SK-N-SH (cell line): ENCODE measurements at regions not wholly inside any gene's neighbourhood (a gene's known extent, or its start where the extent isn't known, plus 50 kb on each side); places are given as distances from the start of the nearest gene placed in this dataset.

Source experiments
- CTCF ChIA-PET: fragments of 300-600, 350-600 bp; formaldehyde crosslinking; extraction: SDS; loops from one replicate; lab custom pipeline; 2021; lab: Yijun Ruan, JAX
- POLR2A ChIA-PET: fragments of 350-600 bp; sonication (Branson Sonifier 250); formaldehyde crosslinking; extraction: SDS; loops from one replicate; lab custom pipeline; 2020; ENCODE audit warnings: antibody characterized with exemption, inconsistent platforms; lab: Yijun Ruan, JAX
- DNase-seq: peaks from one replicate; pipeline ENCODE4 v3.0.0; 2012
- H2AFZ ChIP-seq: fragments of 200-600 bp; sonication (generic); 2 replicates; pipeline ENCODE4 v1.8.1; 2016; ENCODE audit warnings: antibody characterized with exemption, mild to moderate bottlenecking, low read depth
- H3F3A ChIP-seq: fragments of 200-600 bp; sonication (generic); replicated peaks from 2 replicates; pipeline ENCODE3; 2016; ENCODE audit warnings: antibody characterized with exemption, mild to moderate bottlenecking; ENCODE audit not compliant: insufficient read depth
- H3K27ac ChIP-seq, 2 experiments: fragments of 200-500 bp in 1 of 2; fragments of 200-600 bp in 1 of 2; sonication (Bioruptor generic) in 1 of 2; sonication (generic), shearing (Covaris generic) in 1 of 2; 2 replicates each; pipeline versions ENCODE4 v1.5.1 to v1.6.1; 2014 to 2016; ENCODE audit warnings: low read depth in 2 of 2, inconsistent platforms in 1 of 2, low read length in 1 of 2, mild to moderate bottlenecking in 1 of 2, mixed read lengths in 1 of 2
- H3K27me3 ChIP-seq: fragments of 200-600 bp; sonication (generic), shearing (Covaris generic); 2 replicates; pipeline ENCODE4 v1.6.1; 2016; ENCODE audit warnings: mixed run types; ENCODE audit not compliant: insufficient read depth
- H3K36me3 ChIP-seq, 2 experiments: fragments of 200-500 bp in 1 of 2; fragments of 200-600 bp in 1 of 2; sonication (Bioruptor generic) in 1 of 2; sonication (generic) in 1 of 2; replicated peaks in 1 of 2; 2 replicates each; pipeline versions ENCODE3 to v1.5.1; 2014 to 2016; ENCODE audit warnings: low read length in 1 of 2, mild to moderate bottlenecking in 1 of 2; ENCODE audit not compliant: insufficient read depth in 2 of 2, control insufficient read depth in 1 of 2
- H3K4me1 ChIP-seq, 2 experiments: fragments of 200-500 bp in 1 of 2; fragments of 200-600 bp in 1 of 2; sonication (Bioruptor generic) in 1 of 2; sonication (generic), shearing (Covaris generic) in 1 of 2; 2 replicates each; pipeline versions ENCODE4 v1.5.1 to v1.6.1; 2014 to 2016; ENCODE audit warnings: low read depth in 1 of 2, low read length in 1 of 2, mixed run types in 1 of 2; ENCODE audit not compliant: insufficient read depth in 2 of 2, control insufficient read depth in 1 of 2
- H3K4me2 ChIP-seq: fragments of 200-600 bp; sonication (generic), shearing (Covaris generic); 2 replicates; pipeline ENCODE4 v1.6.1; 2017; ENCODE audit warnings: mixed run types
- H3K4me3 ChIP-seq, 2 experiments: fragments of 200-500 bp in 1 of 2; fragments of 200-600 bp in 1 of 2; sonication (Bioruptor generic) in 1 of 2; sonication (generic), shearing (Covaris generic) in 1 of 2; 2 replicates each; pipeline versions ENCODE4 v1.5.1 to v1.8.1; 2014 to 2016; ENCODE audit warnings: low read depth in 2 of 2, inconsistent platforms in 1 of 2, low read length in 1 of 2, mild to moderate bottlenecking in 1 of 2, mixed read lengths in 1 of 2, moderate library complexity in 1 of 2
- H3K79me2 ChIP-seq: fragments of 200-600 bp; sonication (generic); 2 replicates; pipeline ENCODE4 v1.8.1; 2017; ENCODE audit warnings: mild to moderate bottlenecking; ENCODE audit not compliant: insufficient read depth
- H3K9ac ChIP-seq: fragments of 200-600 bp; sonication (generic); 2 replicates; pipeline ENCODE4 v1.6.1; 2017; ENCODE audit warnings: mixed run types
- H3K9me2 ChIP-seq: fragments of 200-600 bp; sonication (generic); 2 replicates; pipeline ENCODE4 v1.6.1; 2017; ENCODE audit warnings: mixed run types
- H3K9me3 ChIP-seq: fragments of 200-600 bp; sonication (generic); 2 replicates; pipeline ENCODE4 v1.6.1; 2017; ENCODE audit warnings: mixed run types, mild to moderate bottlenecking, moderate library complexity
- H4K20me1 ChIP-seq: fragments of 200-600 bp; sonication (generic); 2 replicates; pipeline ENCODE4 v1.6.1; 2017; ENCODE audit warnings: mild to moderate bottlenecking, mixed run types; ENCODE audit not compliant: insufficient read depth
- CHD2 ChIP-seq: fragments of 150-350 bp; IDR thresholded peaks from 2 replicates; pipeline ENCODE4 v1.6.1; 2018; ENCODE audit warnings: low read length; ENCODE audit not compliant: partially characterized antibody
- EP300 ChIP-seq, 2 experiments: IDR thresholded peaks; 2 replicates each; pipeline versions ENCODE4 v1.4.0 to v1.6.1; 2012; ENCODE audit warnings: borderline replicate concordance in 1 of 2, low read depth in 1 of 2, low read length in 1 of 2
- FOSL2 ChIP-seq: IDR thresholded peaks from 2 replicates; pipeline ENCODE4 v1.4.0; 2012; ENCODE audit warnings: low read depth, mild to moderate bottlenecking, moderate library complexity, borderline replicate concordance
- GATA2 ChIP-seq: sonication (generic); formaldehyde crosslinking; IDR thresholded peaks from 2 replicates; pipeline ENCODE4 v1.5.0; 2020; ENCODE audit warnings: mild to moderate bottlenecking, missing genetic modification reagents
- IRF3 ChIP-seq: fragments of 150-350 bp; IDR thresholded peaks from 2 replicates; pipeline ENCODE4 v1.6.1; 2016; ENCODE audit warnings: mild to moderate bottlenecking, low read depth, low read length
- MAX ChIP-seq: IDR thresholded peaks from 2 replicates; pipeline ENCODE4 v1.4.0; 2012; ENCODE audit warnings: low read depth
- MEF2A ChIP-seq: IDR thresholded peaks from 2 replicates; pipeline ENCODE4 v1.4.0; 2012; ENCODE audit warnings: low read depth, borderline replicate concordance
- NFIC ChIP-seq: IDR thresholded peaks from 2 replicates; pipeline ENCODE4 v1.4.0; 2012; ENCODE audit warnings: borderline replicate concordance
- POLR2AphosphoS5 ChIP-seq: IDR thresholded peaks from 2 replicates; pipeline ENCODE4 v1.6.1; 2012; ENCODE audit warnings: low read depth, low read length
- RCOR1 ChIP-seq: fragments of 150-350 bp; IDR thresholded peaks from 2 replicates; pipeline ENCODE4 v1.6.1; 2017; ENCODE audit warnings: antibody characterized with exemption, low read length
- SIN3A ChIP-seq: IDR thresholded peaks from 2 replicates; pipeline ENCODE4 v1.6.1; 2012; ENCODE audit warnings: low read depth, mild to moderate bottlenecking, low read length, moderate library complexity, borderline replicate concordance
- TEAD4 ChIP-seq: IDR thresholded peaks from 2 replicates; pipeline ENCODE4 v1.4.0; 2012; ENCODE audit warnings: mild to moderate bottlenecking, borderline replicate concordance; ENCODE audit not compliant: insufficient read depth
- USF2 ChIP-seq: fragments of 150-350 bp; IDR thresholded peaks from 2 replicates; pipeline ENCODE4 v1.6.1; 2017; ENCODE audit warnings: antibody characterized with exemption, low read length, low read depth, borderline replicate concordance
- YY1 ChIP-seq: IDR thresholded peaks from 2 replicates; pipeline ENCODE4 v1.4.0; 2012; ENCODE audit warnings: low read depth, mild to moderate bottlenecking
- WGBS: methylation state at CpG from one replicate; pipeline ENCODE4 v1.1.6; 2017; ENCODE audit warnings: low lambda C conversion rate; 5-methylcytosine and 5-hydroxymethylcytosine counted together
- TF ChIP-seq, protein P1 (sequence below): IDR thresholded peaks from 2 replicates; pipeline ENCODE4 v1.4.0; 2012; ENCODE audit warnings: low read depth, borderline replicate concordance

DNA sequence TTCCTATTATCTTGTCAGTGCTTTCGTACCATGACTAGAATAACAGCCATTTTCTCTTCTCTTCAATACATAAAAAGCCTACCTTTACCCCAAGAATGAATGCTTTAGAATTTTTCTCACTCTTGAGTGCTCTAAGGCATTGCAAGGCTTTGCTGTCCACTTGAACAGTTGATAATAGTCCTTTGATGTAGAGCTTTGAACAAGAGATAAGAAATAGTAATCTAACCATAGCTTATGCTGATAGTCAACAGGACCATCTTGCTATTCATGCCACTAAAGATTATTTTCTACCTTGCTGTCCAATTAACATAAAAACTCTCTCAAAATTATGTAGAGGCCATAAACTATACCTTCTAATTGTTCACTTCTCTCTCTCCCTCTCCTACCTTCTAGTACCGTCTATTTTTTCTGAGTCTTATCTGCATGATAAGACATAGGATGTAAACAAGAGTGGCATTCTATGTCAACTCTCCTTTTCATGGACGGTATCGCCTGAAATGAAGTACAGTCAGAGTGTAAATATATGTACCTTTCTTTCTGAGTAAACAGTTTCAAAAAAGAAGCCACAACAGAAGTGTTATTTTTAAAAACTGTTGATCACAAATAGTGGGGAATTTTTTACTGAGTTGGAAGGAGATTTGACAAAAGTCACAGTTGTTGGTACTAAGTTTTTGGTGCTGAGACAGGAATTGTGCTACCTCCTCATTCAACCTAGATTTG, 297.9 kb downstream of the NDFIP2 start (continued):
- TF ChIP-seq, protein P1, sequence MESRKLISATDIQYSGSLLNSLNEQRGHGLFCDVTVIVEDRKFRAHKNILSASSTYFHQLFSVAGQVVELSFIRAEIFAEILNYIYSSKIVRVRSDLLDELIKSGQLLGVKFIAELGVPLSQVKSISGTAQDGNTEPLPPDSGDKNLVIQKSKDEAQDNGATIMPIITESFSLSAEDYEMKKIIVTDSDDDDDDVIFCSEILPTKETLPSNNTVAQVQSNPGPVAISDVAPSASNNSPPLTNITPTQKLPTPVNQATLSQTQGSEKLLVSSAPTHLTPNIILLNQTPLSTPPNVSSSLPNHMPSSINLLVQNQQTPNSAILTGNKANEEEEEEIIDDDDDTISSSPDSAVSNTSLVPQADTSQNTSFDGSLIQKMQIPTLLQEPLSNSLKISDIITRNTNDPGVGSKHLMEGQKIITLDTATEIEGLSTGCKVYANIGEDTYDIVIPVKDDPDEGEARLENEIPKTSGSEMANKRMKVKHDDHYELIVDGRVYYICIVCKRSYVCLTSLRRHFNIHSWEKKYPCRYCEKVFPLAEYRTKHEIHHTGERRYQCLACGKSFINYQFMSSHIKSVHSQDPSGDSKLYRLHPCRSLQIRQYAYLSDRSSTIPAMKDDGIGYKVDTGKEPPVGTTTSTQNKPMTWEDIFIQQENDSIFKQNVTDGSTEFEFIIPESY: no peak
- no peak for TF ChIP-seq POLR2AphosphoS5
- TF ChIP-seq EP300 (IDR thresholded peaks at IDR 0.05; ENCODE audit: borderline replicate concordance in 1 of 2, low read depth in 1 of 2, low read length in 1 of 2): no peak
- no peak for TF ChIP-seq MAX
- no peak for TF ChIP-seq SIN3A
- no peak for TF ChIP-seq TEAD4
- no peak for TF ChIP-seq YY1
- no peak for TF ChIP-seq MEF2A
- TF ChIP-seq NFIC: no peak
- no peak for TF ChIP-seq RCOR1
- TF ChIP-seq IRF3: no peak
- TF ChIP-seq FOSL2: no peak
- no peak for TF ChIP-seq GATA2 (CRISPR knock-in tag)
- TF ChIP-seq USF2: no peak

GRCh38 chr13:79777504-79777903, 296.5 kb downstream of the NDFIP2 start:
- TF ChIP-seq EP300 (IDR thresholded peaks at IDR 0.05; ENCODE audit: borderline replicate concordance in 1 of 2, low read depth in 1 of 2, low read length in 1 of 2) (no peak), CHD2 (no peak)
- TF ChIP-seq, all 33 proteins: peak for 0
- Histone ChIP-seq H3K79me2 (no peaks in the 10 kb centered on the region; the same call in 1 of the 2 replicates), H3K4me3 (no peak overlapping the region), H3K9me2 (no peaks in the 10 kb centered on the region), H3K27ac (no peak overlapping the region), H4K20me1 (no peaks in the 10 kb centered on the region), H3K36me3 (no peaks in the 10 kb centered on the region), H3K4me1 (peaks cover 12 to 26% of the 10 kb centered on the region in 2 experiments), H3K9ac (no peak overlapping the region), H3K4me2 (no peak overlapping the region), H3K9me3 (no peaks in the 10 kb centered on the region), H3K27me3 (no peaks in the 10 kb centered on the region), H2AFZ (no peak overlapping the region), H3F3A (peaks cover 13% of the 10 kb centered on the region)
- ChIA-PET CTCF (no interaction called here), POLR2A (no interaction called here)
- DNase-seq: no peak
- 93% methylated on average over 2 of the region's 2 CpGs for WGBS
